MV-4-11 (cell line): ENCODE measurements at regions not wholly inside any gene's neighbourhood (a gene's known extent, or its start where the extent isn't known, plus 50 kb on each side); places are given as distances from the start of the nearest gene placed in this dataset.

Experiments used
- DNase-seq: peaks from one replicate; lab custom pipeline; 2025; lab: John Stamatoyannopoulos, UW

- no peak for DNase-seq
These were observed 298.4 kb downstream of the SMARCA2 start for GRCh38 chr9:2313512-2313911.

GRCh38 chr9:2317591-2317990 is 302.4 kb downstream of the SMARCA2 start:
- DNase-seq, result no peak

- DNase-seq, result no peak
These were observed 302.2 kb upstream of the VLDLR start for GRCh38 chr9:2319421-2319820.

GRCh38 chr9:2320114-2320513 is 301.5 kb upstream of the VLDLR start:
- DNase-seq, result no peak

- DNase-seq, result no peak
These were observed 301.0 kb upstream of the VLDLR start for GRCh38 chr9:2320632-2321031.

GRCh38 chr9:2321523-2322148 is 300.0 kb upstream of the VLDLR start:
- peak; percentile 85 for DNase-seq

GRCh38 chr9:2324742-2325141 is 296.8 kb upstream of the VLDLR start:
- DNase-seq, result no peak

GRCh38 chr9:2332663-2333062 is 288.9 kb upstream of the VLDLR start:
- DNase-seq, result peak; percentile 8

GRCh38 chr9:2335260-2335659 is 286.3 kb upstream of the VLDLR start:
- DNase-seq, result no peak

- no peak for DNase-seq
These were observed 285.5 kb upstream of the VLDLR start for GRCh38 chr9:2336055-2336454.

GRCh38 chr9:2337131-2337530 is 284.5 kb upstream of the VLDLR start:
- DNase-seq, result no peak

GRCh38 chr9:2337627-2338026 is 284.0 kb upstream of the VLDLR start:
- DNase-seq, result no peak

- DNase-seq, result no peak
These were observed 282.7 kb upstream of the VLDLR start for GRCh38 chr9:2338777-2339365.

GRCh38 chr9:2339416-2339815 is 282.2 kb upstream of the VLDLR start:
- no peak for DNase-seq

GRCh38 chr9:2340046-2340760 is 281.4 kb upstream of the VLDLR start:
- DNase-seq, result no peak

GRCh38 chr9:2341126-2341525 is 280.5 kb upstream of the VLDLR start:
- no peak for DNase-seq

- no peak for DNase-seq
These were observed 279.6 kb upstream of the VLDLR start for GRCh38 chr9:2341956-2342355.

- DNase-seq, result no peak
These were observed 277.8 kb upstream of the VLDLR start for GRCh38 chr9:2343756-2344155.

GRCh38 chr9:2344436-2344835 is 277.2 kb upstream of the VLDLR start:
- no peak for DNase-seq

- no peak for DNase-seq
These were observed 276.6 kb upstream of the VLDLR start for GRCh38 chr9:2345013-2345412.

GRCh38 chr9:2346277-2346913 is 275.2 kb upstream of the VLDLR start:
- no peak for DNase-seq

- no peak for DNase-seq
These were observed 270.3 kb upstream of the VLDLR start for GRCh38 chr9:2351324-2351723.

GRCh38 chr9:2354216-2354615 is 267.4 kb upstream of the VLDLR start:
- peak; percentile 76 for DNase-seq
